Urinary bladder (tissue), 3 donors: ENCODE measurements at regions not wholly inside any gene's neighbourhood (a gene's known extent, or its start where the extent isn't known, plus 50 kb on each side); places are given as distances from the start of the nearest gene placed in this dataset.
A peak's percentile ranks its signal among the peaks of the same experiment; 100 is the strongest.

Experiments used
- DNase-seq: peaks from one replicate; pipeline ENCODE4 v3.0.0-alpha.2; 2015; ENCODE audit errors: extremely low spot score
- H3K27ac ChIP-seq: one replicate; pipeline ENCODE4 v1.5.1; 2013; ENCODE audit warnings: low read depth, mild to moderate bottlenecking, moderate library complexity
- H3K36me3 ChIP-seq: one replicate; pipeline ENCODE4 v1.6.1; 2013; ENCODE audit warnings: mild to moderate bottlenecking, moderate library complexity; ENCODE audit not compliant: insufficient read depth
- H3K4me1 ChIP-seq: one replicate; pipeline ENCODE4 v1.6.1; 2013; ENCODE audit warnings: mild to moderate bottlenecking, moderate library complexity; ENCODE audit not compliant: insufficient read depth
- H3K4me3 ChIP-seq: one replicate; pipeline ENCODE4 v1.5.1; 2013; ENCODE audit warnings: low read depth, low read length
- WGBS: extraction: QIAGEN DNeasy Blood & Tissue Kit; methylation state at CpG from one replicate; pipeline ENCODE4 v1.1.7; 2013; 5-methylcytosine and 5-hydroxymethylcytosine counted together
- donor health status: healthy with polysubstance abuse.
- donor health status: healthy.

DNA sequence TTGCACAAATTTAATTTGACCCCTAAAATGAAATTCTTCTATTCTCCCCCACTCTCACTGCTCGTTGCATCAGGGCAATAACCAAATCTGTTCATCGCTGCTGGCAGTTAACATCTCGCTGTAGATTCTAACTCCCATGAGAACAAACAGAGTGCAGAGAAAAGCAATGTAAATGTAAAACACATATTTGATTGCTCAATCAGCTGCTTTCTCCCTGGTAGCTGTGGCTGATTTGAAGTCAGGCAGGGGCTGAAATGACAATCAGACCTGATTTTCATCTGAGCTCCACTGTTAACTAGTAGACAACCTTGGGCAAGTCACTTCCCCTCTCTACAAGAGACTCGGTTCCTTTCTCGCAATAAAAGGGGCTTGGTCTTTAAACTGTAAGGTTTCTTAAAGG is 119.8 kb upstream of the CPNE4 start:
- 65% methylated on average over 5 of the region's 5 CpGs for WGBS
- Histone ChIP-seq H3K4me3 (no peak overlapping the region), H3K27ac (no peak overlapping the region), H3K36me3 (no peaks in the 10 kb centered on the region), H3K4me1 (no peaks in the 10 kb centered on the region)
- no peak for DNase-seq

DNA sequence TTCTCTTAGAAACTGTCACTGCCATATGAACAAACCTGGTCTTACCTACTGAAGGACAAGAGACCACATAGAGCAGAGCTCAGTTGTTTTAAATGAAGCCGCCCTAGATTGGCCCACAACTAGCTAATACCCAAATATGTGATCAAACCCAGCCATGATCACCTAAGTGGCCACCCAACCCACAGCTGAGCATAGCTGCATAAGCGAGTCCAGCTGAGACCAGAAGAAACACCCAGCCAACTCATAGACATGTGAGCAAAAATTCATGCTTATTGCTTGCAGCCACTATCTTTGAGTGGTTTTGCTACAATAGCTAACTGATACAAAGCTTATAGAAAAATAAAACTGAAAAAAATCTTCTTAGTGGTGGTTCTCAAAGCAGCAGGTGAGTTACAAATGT is 124.3 kb upstream of the CPNE4 start:
- H3K27ac ChIP-seq = no peak overlapping the region
- H3K4me3 ChIP-seq = no peak overlapping the region
- no peak for DNase-seq
- WGBS = 90% methylated on average over 2 of the region's 2 CpGs
- no peaks in the 10 kb centered on the region for H3K36me3 ChIP-seq
- no peaks in the 10 kb centered on the region for H3K4me1 ChIP-seq

DNA sequence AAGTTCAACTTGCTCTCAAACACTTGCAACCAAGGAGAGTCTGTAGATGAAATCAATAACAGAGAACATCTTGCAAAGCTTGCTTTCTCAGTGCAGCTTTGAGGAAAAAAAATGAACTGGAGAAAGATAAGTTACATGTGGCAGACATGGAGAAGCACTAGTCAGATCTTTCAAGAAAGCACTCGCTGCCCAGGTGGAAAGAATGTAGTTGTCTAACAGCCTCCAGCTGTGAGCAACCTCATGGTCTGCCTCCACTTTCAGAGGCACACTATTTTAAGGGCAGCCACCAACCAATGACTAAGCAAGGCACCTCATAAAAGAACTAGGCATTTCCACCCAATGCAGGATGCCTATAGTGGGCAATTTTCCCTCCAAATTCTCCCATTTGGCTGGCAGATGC is 125.4 kb upstream of the CPNE4 start:
- Histone ChIP-seq H3K4me3 (no peak overlapping the region), H3K27ac (no peak overlapping the region), H3K4me1 (no peaks in the 10 kb centered on the region), H3K36me3 (no peaks in the 10 kb centered on the region)
- no peak for DNase-seq
- WGBS = 39% methylated on average over 1 of the region's 1 CpG

GRCh38 chr3:132161608-132162007 is 126.8 kb upstream of the CPNE4 start:
- H3K36me3 ChIP-seq = no peaks in the 10 kb centered on the region
- no peaks in the 10 kb centered on the region for H3K4me1 ChIP-seq
- H3K27ac ChIP-seq = no peak overlapping the region
- 81% methylated on average over 1 of the region's 1 CpG for WGBS
- no peak overlapping the region for H3K4me3 ChIP-seq
- no peak for DNase-seq

GRCh38 chr3:132164469-132165092 is 129.8 kb upstream of the CPNE4 start:
- DNase-seq = no peak
- H3K36me3 ChIP-seq = no peaks in the 10 kb centered on the region
- WGBS = 11% methylated on average over 1 of the region's 1 CpG
- no peaks in the 10 kb centered on the region for H3K4me1 ChIP-seq
- H3K4me3 ChIP-seq = no peak overlapping the region
- H3K27ac ChIP-seq = no peak overlapping the region

GRCh38 chr3:132167870-132168269 is 133.1 kb upstream of the CPNE4 start:
- Histone ChIP-seq H3K4me1 (no peaks in the 10 kb centered on the region), H3K36me3 (no peaks in the 10 kb centered on the region), H3K27ac (no peak overlapping the region), H3K4me3 (no peak overlapping the region)
- DNase-seq = no peak
- 73% methylated on average over 5 of the region's 5 CpGs for WGBS

GRCh38 chr3:132174500-132174899 is 139.7 kb upstream of the CPNE4 start:
- no peak overlapping the region for H3K27ac ChIP-seq
- 64% methylated on average over 1 of the region's 1 CpG for WGBS
- no peak overlapping the region for H3K4me3 ChIP-seq
- no peaks in the 10 kb centered on the region for H3K4me1 ChIP-seq
- no peak for DNase-seq
- no peaks in the 10 kb centered on the region for H3K36me3 ChIP-seq

GRCh38 chr3:132180337-132180791 is 136.8 kb upstream of the ACP3 start:
- Histone ChIP-seq H3K4me1 (no peaks in the 10 kb centered on the region), H3K4me3 (no peak overlapping the region), H3K27ac (no peak overlapping the region), H3K36me3 (no peaks in the 10 kb centered on the region)
- DNase-seq = peak; percentile 79
- 9% methylated on average over 3 of the region's 3 CpGs for WGBS

- no peak overlapping the region for H3K4me3 ChIP-seq
- H3K27ac ChIP-seq = no peak overlapping the region
- no peak for DNase-seq
- WGBS = 69% methylated on average over 1 of the region's 1 CpG
- H3K36me3 ChIP-seq = no peaks in the 10 kb centered on the region
- H3K4me1 ChIP-seq = no peaks in the 10 kb centered on the region
Measured at GRCh38 chr3:132183811-132184210, 133.4 kb upstream of the ACP3 start.

DNA sequence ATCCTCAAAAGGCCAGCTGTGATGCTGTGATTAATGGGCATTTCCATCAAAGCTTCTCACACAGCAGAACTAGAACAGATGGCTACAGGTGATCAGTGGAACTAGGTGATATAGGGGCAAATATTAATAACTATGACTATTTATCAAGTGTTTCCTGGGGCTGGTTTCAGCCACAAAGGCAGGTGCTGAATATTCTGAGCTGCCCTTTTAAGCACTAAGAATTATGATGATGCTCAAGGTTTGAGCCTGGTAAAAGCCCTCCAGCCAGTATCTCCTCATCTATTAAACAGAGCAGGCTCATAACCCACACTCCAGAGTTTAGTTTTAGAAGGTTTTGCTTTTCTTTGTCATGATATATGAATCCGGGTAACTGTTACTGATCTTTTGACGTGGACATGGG is 129.5 kb upstream of the ACP3 start:
- H3K4me3 ChIP-seq = no peak overlapping the region
- 62% methylated on average over 2 of the region's 2 CpGs for WGBS
- H3K27ac ChIP-seq = no peak overlapping the region
- no peak for DNase-seq
- H3K4me1 ChIP-seq = no peaks in the 10 kb centered on the region
- H3K36me3 ChIP-seq = no peaks in the 10 kb centered on the region

DNA sequence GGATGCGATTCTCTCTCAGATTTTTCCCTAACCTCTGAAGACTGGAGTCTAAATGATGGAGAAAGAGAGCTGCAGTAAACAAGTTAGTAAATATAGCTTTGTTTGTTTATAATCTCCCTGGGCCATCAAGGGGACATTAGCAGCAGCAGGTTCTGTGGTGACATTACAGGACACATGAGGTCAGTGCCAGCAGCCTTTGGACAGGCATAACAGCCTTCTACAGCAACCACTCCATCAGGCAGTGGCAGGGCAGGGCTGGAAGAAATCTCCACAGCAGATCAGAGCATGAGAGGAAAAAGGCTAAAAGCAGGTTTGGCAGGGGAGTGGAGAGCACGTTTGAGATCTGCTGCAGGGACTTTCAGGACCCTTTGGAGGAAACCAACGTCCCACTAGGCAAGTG is 127.6 kb upstream of the ACP3 start:
- WGBS = 26% methylated on average over 3 of the region's 3 CpGs
- Histone ChIP-seq H3K27ac (no peak overlapping the region), H3K4me3 (no peak overlapping the region), H3K36me3 (no peaks in the 10 kb centered on the region), H3K4me1 (no peaks in the 10 kb centered on the region)
- no peak for DNase-seq

DNA sequence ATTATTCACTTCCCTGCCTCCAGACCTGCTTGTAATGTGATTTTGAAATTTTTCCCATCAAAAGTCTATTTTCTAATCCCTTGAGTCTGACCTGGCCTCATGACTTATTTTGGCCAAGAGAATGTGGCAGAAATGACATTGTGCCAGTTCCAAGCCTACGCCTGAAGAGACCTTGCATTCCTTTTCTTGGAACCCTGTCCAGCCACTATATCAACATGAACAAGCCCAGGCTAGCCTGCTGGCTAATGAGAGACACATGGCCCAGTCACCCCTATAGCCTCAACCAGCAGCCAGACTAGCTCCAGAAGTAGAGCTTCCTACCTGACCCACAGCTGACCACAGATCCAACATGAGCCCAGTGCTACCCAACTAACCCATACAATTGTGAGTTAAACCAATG is 121.1 kb upstream of the ACP3 start:
- 75% methylated on average over 1 of the region's 1 CpG for WGBS

GRCh38 chr3:132198516-132198915 is 118.7 kb upstream of the ACP3 start:
- H3K4me3 ChIP-seq = no peak overlapping the region
- no peak overlapping the region for H3K27ac ChIP-seq
- DNase-seq = no peak
- no peaks in the 10 kb centered on the region for H3K4me1 ChIP-seq
- no peaks in the 10 kb centered on the region for H3K36me3 ChIP-seq

More for the DNA sequence above, 121.1 kb upstream of the ACP3 start:
- H3K4me3 ChIP-seq = no peak overlapping the region
- no peaks in the 10 kb centered on the region for H3K36me3 ChIP-seq
- no peaks in the 10 kb centered on the region for H3K4me1 ChIP-seq
- DNase-seq = no peak
- no peak overlapping the region for H3K27ac ChIP-seq

GRCh38 chr3:132199451-132199850 is 117.8 kb upstream of the ACP3 start:
- no peaks in the 10 kb centered on the region for H3K36me3 ChIP-seq
- WGBS = 36% methylated on average over 1 of the region's 1 CpG
- DNase-seq = no peak
- no peak overlapping the region for H3K4me3 ChIP-seq
- no peaks in the 10 kb centered on the region for H3K4me1 ChIP-seq
- H3K27ac ChIP-seq = no peak overlapping the region

GRCh38 chr3:132202586-132202985 is 114.6 kb upstream of the ACP3 start:
- no peak overlapping the region for H3K4me3 ChIP-seq
- no peak overlapping the region for H3K27ac ChIP-seq
- H3K36me3 ChIP-seq = no peaks in the 10 kb centered on the region
- no peaks in the 10 kb centered on the region for H3K4me1 ChIP-seq
- WGBS = 77% methylated on average over 3 of the region's 3 CpGs
- no peak for DNase-seq
